NCI-H1092 treated with DMSO at 0.1 percent for 48 hours (cell line): ENCODE measurements at regions not wholly inside any gene's neighbourhood (a gene's known extent, or its start where the extent isn't known, plus 50 kb on each side); places are given as distances from the start of the nearest gene placed in this dataset.
"Not testable (repeated sequence)": the region's sequence is repeated elsewhere in the genome, so short reads cannot be mapped to it uniquely, and the experiment has no call there.

Source experiments
- DNase-seq: peaks from one replicate; lab custom pipeline; 2025; lab: John Stamatoyannopoulos, UW

DNA sequence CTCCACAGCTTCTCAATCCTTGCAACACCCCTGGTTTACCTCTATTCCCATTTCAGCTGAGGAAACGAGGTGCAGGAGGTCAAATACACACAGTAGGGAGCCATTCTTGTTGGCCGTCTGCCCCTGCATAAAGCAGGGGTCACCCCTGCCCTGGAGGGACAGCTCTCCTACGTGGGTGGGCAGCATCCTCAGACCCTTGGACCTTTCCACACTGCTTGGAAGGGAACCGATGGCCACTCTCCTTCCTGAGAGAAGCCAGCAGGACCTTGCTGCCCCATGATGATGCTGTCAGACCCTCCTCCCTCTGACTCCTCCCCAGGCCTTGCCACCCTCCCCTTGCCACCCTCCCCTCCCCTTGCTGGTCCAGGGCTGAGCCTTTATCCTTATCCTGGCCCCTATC lies 121.1 kb upstream of the SYT13 start:
- DNase-seq, result no peak

DNA sequence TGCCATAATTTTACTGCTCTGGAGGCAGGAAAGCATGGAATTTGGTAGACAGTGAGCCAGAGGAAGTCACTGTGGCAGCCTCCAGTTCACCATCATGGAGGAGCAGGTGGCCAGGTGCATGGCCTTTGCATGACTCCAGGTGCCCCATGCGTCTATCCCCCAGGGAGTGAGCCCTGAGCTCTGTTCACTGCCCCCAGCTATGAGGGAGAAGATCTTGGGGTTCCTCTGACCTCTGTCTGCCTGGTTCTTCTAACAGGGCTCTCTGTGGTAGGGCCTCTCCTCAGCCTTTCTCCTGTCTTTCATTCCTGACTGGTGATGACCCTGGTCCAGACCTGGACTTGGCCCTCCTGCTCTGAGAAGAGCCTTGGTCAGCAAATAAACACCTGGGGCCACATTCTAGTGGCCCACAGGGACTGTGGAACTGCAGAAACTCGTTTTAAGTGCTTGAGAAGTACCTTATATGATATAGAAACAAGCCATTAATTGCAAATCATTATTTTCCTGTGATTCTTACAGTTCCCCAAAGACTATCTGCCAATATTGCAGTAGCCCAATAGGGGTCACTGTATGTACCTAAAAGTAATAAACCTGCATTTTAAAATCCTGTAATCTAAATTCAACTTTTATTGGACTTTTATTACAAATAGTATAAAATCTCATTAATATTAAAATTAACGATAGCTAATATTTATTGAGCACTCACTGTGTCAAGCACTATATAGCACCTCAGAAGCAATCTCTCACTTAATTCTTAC lies 120.0 kb upstream of the SYT13 start:
- DNase-seq, result peak; percentile 23

DNA sequence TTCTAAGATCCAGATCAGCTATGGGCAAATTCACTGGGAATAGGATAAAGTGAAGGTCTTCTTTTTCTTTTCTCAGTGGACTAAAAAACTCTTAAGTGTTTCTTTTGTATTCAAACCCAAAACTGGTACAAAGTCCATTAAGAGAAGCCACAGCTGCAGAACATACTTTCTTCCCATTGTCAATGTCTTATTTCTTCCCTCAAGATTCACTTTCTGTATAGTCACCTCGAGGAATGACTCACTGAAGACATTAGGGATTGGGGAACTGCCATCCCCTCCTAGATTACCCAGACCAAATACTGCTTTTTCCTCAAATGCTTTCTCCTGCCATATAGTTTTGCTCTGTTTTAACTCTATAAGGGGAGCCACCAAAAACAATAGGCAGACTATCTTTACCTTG lies 117.4 kb upstream of the SYT13 start:
- DNase-seq, result not testable (repeated sequence)

DNA sequence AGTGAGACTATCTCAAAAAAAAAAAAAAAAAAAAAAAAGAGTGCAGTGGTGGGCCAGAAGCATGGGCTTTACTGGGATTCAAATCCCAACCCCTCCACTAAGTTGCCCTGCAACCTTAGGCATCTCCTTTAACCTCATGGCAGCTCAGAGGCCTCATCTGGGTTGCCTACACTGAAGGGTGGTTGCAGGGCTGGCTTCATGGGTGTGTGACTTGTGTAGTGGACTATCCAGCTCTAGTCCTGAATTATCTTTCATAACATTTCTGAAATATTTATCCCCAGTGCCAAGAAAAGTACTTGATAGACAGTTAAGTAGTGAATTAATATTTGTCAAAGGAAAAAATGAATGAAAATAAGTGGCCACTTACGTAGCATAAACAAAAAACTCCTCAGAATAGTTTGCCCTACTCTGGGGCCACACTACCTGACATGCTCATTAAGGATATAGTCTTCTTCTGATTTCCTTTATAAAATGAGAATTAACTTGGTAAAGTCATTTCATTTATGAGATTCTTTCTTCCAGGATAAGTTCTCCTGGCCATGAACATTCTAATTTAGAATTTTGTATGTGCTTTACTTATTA lies 116.0 kb upstream of the SYT13 start:
- no peak for DNase-seq

DNA sequence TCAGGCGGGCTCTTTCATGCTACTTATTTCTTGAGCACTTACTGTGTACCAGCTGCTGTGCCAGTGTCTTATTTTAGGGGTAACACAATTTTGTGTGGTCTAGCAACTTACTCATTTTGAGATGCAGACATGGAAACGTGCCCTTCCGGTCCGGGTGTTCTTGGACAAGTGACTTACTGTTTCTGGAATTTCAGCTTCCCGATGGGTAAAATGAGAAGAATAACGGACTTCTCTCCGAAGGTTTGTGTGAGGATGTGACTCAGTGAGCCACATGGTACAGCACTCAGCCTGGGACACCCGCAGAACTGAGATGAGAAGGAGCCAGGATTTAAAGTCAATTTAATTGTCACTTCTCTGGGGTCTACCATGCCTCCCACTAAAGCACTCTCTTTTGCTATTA lies 114.5 kb upstream of the SYT13 start:
- no peak for DNase-seq

DNA sequence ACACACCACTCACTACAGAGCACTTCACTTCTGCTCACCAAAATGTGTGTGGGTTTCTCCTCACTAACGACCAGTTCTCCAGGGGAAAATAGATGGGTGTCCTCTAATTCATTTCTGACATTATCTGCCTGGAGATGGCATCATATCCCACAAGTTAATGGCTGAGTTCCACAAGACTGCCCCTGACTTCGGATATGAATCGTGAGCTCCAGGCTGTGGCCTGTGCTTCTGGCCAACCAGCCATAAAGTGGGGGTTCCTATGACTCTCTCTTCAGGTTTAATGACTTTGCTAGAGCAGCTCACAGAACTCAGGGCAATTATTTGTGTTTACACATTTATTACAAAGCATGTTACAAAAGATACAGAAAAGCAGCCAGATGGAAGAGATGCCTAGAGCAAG lies 113.0 kb upstream of the SYT13 start:
- DNase-seq, result no peak

DNA sequence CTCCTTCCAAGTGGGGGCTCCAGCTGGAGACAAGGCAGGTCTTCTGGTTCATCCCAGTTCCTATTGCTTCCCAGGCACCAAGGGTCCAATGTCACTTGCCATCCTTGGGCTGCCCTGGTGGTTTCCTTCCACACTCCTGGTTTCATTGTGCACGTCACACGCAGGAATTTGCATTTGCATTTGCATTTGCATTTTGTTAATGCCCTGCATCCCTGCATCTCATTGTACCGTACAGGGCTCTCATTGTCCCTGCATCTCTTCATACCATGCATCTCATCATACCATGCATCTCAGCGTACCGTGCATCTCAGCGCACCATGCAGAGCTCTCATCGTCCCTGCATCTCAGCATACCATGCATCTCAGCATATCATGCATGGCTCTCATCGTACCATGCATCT lies 112.2 kb upstream of the SYT13 start:
- no peak for DNase-seq

DNA sequence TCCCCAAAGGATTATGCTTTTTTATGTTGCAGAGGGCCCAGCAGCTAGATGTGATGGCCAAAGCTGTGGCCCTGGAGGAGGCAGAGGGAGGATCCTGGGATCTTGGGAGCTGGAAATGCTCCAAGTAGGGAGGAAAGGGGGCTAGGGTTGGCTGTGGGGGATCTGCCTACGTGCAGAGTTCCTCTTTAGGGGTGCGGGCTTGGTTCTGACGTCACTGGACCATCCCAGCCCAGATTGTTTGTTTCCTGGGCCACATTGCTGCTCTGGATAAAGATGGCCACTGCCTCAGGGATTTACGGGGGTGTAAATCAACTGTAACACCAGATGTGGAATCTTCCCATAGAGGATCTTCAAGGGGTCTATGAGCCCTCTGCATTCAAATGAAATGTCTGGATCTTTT lies 110.3 kb upstream of the SYT13 start:
- no peak for DNase-seq

DNA sequence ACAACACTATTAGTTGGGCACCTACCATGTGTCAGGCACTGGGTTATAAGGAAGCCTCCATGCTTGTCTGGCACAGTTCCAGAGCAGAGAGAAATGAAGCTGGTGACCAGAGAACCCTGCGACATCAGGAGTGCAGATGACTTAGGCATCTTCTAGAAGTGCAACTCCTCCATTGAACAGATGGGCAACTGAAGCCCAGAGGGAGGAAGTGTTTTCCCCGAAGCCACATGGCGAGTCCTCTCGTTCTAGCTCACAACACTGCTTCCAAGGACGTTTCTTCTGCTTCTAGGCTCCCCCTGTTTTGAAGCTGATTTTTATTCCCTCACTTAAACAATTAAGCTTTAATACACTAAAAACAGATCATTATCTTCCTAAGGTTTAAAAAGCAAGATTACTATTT lies 109.8 kb upstream of the SYT13 start:
- DNase-seq, result no peak

DNA sequence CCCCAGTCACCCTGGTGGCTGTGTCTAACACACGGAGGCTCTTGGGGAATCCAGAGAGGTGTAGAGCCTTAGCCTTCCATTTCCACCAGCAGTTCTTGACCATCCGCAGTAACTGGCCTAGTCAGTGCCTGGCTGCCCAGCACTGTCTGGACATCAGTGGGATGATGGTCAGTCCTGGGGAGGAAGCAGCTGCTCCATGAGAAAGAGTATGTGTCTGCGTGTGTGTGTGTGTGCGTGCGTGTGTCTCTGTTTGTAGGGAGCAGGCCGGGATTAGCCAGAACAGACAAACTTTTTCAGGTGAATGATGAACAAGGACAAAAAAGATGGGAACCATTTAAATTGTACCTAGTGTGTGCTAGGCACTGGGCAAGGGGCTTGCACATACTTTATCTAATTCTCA lies 109.3 kb upstream of the SYT13 start:
- DNase-seq, result no peak

DNA sequence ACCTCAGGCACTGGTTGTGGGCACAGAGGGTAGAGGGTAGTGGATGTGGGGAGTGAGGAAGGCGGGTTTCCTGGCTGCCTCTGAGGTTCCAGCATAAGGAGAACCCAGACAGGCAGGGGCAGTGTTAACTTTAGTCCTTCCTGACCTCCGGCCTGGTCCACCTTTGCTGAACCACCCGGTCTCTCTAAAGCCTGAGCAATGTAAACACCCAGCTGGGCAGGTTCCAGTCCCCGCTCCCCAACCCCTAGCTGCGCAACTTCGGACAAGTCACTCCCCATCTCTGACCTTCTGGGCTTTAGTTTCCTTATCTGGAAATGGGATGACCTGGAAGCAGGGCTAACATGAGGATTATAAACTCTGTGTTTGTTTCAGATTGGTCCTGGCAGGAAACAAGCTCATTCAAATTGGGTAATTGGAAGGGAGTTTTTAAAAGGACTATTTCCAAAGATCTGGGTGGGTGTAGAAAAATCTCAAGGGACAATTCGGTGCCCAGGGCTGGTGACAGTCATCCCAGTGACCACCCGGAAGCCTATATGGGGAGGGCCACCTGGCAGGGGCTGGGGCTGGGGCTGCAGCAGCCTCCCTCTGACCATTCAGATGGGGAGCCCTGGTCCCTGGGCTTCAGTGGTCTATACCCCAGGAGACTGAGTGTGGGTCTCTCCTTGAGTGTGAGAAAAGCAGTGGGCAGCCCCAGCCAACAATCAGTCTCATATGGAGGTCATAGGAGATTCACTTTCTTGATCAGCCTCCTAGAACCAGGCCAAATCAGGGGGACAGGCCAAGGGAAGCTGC lies 108.3 kb upstream of the SYT13 start:
- no peak for DNase-seq

DNA sequence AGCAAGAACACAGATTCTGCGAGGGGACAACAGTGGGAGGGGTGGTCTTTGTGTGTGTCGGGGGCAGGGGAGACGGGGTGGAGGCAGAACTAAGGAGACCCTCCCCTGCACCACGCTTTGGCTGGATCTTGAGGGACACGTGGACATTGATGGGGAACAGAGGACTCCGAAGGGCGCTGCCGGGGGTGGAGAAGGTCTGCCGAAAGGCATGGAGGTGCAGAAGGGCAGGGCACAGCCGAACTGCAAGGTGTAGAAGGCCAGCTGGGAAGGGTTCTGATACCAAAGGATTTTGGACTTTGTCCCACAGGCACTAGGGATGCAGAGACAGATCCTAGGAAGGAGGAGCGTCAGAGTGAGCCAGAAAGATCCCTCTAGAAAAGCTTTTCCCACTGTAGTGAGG lies 107.7 kb upstream of the SYT13 start:
- no peak for DNase-seq

DNA sequence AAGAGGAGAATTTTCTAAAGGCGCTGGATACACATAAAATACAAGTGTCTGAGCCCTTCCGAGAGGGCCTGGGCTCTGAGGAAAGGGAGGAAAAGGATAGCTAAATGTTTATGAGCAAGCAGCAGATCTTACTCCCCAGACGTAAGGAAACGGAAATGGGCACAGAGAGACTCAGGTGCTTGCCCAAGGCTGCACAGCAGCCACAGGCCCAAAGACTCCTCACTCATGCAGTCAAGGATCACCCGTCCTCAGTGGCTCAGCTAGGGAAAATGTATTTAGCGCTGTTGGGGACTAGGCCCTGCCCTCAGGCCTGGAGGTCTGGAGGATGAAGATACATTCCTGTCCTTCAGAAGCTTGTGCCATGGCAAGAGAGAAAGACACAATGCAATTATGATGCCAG lies 107.2 kb upstream of the SYT13 start:
- no peak for DNase-seq

DNA sequence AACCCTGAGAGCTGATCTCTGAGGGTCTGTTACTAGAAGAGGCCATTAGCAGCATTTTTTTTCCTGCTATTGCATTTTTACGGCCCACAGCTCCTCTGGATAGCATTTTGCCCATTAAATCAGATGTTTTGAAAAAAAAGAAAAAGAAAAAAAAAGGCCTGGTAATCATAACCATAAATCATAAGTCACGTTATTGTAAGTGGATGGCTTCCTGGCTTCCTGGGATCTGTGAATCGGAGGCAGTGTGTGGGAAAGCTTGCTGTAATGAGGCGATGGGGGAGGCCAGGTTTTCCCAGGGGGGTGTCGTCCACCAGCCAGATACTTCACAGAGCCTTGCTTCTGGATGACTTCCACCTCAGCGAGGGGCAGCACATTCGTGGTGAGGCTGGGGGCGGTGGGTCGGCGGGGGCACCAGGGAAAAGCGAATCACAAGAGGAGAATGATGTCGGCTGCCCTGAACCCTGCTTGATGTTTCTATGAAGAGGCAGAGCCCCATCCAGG lies 106.5 kb upstream of the SYT13 start:
- DNase-seq, result no peak

DNA sequence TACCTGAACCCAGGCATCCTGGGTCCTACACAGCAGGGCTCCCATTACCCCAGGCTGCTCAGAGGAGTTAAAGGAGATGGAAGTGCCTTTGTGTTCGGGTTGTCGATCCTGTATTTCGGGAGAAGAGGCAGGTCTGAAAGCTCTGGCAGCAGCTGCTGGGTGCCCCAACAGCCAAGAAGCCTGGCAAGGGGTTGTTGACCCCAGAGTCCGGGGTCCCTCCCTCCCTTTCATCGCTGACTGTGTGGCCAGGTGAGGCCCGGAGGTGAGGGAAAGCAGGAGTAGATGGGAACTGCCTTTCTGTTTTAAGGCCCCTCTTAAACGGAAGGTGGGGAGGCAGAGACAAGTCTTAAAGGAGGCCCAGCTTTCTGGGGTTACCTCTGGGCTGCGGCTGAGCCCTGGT lies 106.0 kb upstream of the SYT13 start:
- DNase-seq, result no peak

DNA sequence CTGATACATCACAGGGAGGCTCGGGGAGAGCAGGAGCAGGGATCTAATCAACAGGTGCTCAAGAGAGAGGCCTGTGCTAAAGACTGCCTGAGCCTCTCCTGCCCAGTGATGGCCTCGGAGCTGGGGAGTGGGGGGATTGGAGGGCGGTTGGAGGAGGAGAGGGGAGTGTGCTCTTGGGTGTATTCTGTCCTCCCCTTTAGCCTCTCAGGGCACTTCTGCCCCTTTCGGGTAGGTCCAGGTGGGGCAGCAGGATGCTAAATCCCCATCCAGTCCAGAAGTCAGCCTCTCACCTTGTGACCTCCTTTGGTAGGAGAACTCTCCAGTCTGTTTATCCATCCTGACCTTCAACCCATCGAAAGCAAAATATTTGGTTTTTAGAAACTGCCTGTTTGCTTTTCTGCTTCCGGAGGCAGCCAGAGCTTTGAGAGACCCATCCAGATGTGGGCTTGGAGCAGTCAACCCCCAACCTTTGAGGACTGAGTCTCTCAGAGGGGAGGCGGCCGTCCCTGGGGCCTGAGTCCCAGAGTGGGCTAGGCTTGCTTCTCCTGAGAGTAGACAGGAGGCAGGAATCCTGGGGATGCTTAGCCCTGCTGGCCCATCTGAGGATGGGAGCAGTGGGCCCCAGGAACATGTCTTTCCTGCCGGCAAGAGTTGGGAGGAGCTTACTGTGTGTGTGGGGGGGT lies 105.2 kb upstream of the SYT13 start:
- no peak for DNase-seq

DNA sequence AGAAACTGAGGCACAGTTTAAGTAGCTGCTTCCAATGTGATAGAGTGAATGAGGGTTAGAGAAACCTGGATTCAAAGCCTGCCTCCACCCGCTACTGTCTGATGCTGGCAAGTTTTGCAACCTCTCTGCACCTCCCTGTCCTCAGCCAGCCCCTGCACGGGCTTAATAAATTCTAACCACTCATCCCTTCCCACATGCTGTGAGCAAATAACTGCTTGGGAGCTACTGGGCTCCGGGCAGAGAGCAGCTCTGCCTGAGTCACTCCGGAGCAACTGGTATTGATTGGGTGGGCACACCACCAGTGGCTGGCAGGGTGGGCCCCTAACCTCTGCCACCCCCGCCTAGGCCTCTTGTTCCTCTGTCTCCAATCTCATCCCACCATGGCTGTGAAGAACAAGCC lies 104.3 kb upstream of the SYT13 start:
- peak; percentile 84 for DNase-seq

DNA sequence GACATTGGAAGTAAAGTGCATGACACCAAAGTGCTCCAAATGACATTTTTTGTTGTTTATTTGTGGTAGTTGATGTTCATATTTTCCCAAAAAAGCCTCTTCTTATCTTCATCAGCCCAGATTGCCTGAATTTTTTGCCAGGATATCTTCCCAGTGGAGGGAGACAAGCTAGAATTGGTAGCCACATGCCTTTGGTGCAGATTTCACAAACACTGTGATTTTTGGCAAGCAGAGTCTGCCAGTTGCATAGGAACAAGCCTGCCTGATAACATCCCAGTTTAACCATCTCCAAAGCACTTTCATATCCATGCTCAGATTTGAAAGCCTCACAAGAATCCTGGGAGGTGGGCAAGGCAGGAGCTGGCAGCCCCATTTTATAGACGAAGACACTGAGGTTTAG lies 102.3 kb upstream of the SYT13 start:
- DNase-seq, result no peak

DNA sequence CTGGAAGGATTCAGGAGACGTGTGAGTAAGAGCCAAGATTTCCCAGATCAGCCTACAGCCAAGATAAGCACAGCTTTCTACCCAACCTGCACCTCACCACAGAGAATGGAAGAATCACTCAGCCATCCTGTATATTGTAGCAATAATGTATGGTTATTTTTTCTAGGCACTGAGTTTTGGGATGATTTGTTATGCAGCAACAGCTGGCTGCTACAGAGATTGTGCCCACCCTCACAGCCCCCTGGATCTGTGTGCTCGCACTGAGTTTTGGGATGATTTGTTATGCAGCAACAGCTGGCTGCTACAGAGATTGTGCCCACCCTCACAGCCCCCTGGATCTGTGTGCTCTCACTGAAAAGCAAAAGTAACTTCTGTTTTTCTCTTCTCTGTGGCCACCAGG lies 101.7 kb upstream of the SYT13 start:
- not testable (repeated sequence) for DNase-seq

DNA sequence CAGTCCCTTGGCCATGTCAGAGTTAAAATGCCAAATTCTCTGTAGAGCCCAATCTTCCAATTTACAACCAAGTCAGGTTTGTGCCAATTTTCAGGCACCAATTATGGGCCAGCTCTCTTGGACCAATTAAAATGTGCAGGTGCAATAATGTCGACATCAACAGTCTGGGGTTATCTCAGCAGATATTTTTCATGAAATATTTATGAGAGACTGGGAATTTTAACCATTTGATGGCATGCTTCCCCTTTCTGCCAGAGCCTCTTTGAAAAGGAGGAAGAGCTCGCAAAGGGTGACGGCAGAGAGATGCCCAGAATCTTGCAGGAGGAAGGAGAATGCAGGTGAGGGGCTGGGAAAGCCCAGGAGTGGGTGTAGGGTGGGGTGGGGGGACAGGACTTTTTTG lies 100.8 kb upstream of the SYT13 start:
- DNase-seq, result peak; percentile 12

DNA sequence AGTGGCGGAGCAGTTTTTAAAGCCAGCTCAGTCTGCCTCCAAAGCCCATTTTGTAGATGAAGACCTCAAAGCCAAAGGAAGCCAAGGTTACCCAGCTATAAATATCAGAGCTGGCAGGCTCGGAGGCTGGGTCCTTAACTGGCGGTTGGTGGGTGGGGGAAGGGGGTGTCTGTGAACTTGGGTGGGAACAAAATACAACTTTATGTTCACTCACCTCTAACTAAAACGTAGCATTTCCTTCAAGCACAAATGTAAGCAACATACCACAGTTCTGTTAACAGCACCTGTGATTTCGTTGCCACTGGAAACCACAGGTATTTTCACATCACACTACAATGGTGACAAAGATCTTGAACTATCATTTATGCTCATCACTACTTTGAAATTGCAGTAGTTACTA lies 99.7 kb upstream of the SYT13 start:
- no peak for DNase-seq

DNA sequence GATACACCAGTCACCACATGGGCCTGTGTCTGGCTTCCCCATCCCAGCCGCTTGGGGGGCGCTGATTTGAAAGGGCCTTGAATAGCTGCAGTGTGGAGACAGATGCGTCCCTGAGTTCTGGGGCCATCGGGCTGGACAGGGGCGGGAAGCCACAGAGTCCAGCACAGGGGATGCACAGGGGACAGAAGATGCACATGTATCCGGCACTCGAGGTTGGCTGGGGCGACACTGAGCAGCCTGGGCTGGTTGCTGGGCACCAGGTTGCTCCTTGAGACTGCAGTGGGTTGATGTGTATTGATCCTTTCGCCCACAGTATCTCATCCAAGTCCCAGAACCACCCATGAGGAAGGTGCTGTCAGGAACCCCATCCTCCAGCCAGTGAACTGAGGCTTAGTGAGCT lies 99.3 kb upstream of the SYT13 start:
- DNase-seq, result no peak
